Activated T-cell treated with anti-CD3 and anti-CD28 coated beads, Interleukin-2, amount 50 U/mL, for 72 hours (primary cell): ENCODE measurements at regions not wholly inside any gene's neighbourhood (a gene's known extent, or its start where the extent isn't known, plus 50 kb on each side); places are given as distances from the start of the nearest gene placed in this dataset.

ENCODE experiments used
- ATAC-seq, 2 donors: fragments of 150-1000 bp; cut with Tn5 transposase; replicated peaks in 1 of 2; 2 replicates each; pipeline ENCODE4 v1.10.0; 2021; ENCODE audit warnings: moderate library complexity in 2 of 2, mild to moderate bottlenecking in 1 of 2
- DNase-seq, 2 donors: peaks; one replicate each; pipeline ENCODE4 v3.0.0; 2021 to 2022; ENCODE audit warnings: mixed read lengths in 1 of 2
- H3K27ac Mint-ChIP-seq: one replicate; pipeline ENCODE4 v1.8.0; 2022; ENCODE audit warnings: mild to moderate bottlenecking, moderate library complexity, mixed read lengths
- H3K27me3 Mint-ChIP-seq: one replicate; pipeline ENCODE4 v1.8.0; 2022; ENCODE audit warnings: low read depth, mixed read lengths
- H3K36me3 Mint-ChIP-seq, 2 donors: one replicate each; pipeline ENCODE4 v1.8.0; 2022; ENCODE audit warnings: mixed read lengths in 2 of 2, mild to moderate bottlenecking in 1 of 2; ENCODE audit not compliant: insufficient read depth in 2 of 2
- H3K4me1 Mint-ChIP-seq: one replicate; pipeline ENCODE4 v1.8.0; 2022; ENCODE audit warnings: low read depth, mixed read lengths
- H3K4me3 Mint-ChIP-seq, 2 donors: one replicate each; pipeline ENCODE4 v1.8.0; 2022; ENCODE audit warnings: mild to moderate bottlenecking in 2 of 2, mixed read lengths in 2 of 2, moderate library complexity in 2 of 2
- H3K9me3 Mint-ChIP-seq, 2 donors: one replicate each; pipeline ENCODE4 v1.8.0; 2022; ENCODE audit warnings: mixed read lengths in 2 of 2

DNA sequence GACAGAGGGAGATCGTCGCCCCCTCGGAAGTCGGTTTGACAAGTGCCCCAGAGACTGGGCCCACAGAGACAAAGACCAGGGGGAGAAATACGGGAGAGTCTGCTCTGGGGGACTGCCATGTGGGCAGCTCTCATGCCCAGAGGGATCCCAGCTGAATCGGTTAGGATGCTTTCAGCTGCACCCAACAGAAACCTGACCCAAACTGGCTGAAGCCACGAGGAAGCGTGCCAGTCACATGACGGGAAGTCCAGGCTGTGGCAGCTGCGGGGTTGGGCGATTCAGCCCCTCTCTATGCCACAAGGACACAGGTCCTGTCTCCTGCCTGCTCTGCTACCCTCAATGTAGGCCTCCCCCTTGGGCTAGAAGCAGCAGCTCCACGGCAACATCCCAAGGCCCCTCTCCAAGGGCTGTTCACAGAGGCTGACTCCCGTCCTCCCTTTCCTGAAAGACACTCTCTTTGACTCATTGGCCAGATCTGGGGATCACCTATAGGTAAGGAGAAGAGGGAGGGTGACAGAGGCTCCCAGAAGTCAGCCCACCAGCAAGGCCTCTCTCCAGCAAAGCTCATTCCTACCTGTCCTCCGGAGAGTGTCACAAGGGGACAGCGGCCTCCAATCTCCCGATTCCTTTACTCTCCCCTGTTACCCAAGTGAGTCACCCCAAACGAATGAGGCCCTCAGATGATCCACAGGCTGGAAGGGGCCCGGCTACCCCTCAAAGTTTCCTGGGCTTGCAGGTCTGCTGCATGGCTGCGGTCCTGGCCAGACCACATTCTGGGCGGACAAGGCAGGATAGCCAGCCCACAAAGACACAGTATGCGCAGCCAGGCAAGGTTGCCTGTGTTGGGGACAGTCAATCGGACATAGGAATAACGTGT is 75.8 kb downstream of the RBFOX3 start:
- Mint-ChIP-seq H3K36me3 (no peaks in the 10 kb centered on the region), H3K4me3 (no peak overlapping the region), H3K27me3 (no peaks in the 10 kb centered on the region), H3K27ac (no peak overlapping the region), H3K9me3 (no peaks in the 10 kb centered on the region), H3K4me1 (no peaks in the 10 kb centered on the region)
- DNase-seq (no peak), ATAC-seq (no peak)

GRCh38 chr17:79534111-79534510 is 76.7 kb downstream of the RBFOX3 start:
- no peaks in the 10 kb centered on the region for H3K27me3 Mint-ChIP-seq
- DNase-seq, result no peak

DNA sequence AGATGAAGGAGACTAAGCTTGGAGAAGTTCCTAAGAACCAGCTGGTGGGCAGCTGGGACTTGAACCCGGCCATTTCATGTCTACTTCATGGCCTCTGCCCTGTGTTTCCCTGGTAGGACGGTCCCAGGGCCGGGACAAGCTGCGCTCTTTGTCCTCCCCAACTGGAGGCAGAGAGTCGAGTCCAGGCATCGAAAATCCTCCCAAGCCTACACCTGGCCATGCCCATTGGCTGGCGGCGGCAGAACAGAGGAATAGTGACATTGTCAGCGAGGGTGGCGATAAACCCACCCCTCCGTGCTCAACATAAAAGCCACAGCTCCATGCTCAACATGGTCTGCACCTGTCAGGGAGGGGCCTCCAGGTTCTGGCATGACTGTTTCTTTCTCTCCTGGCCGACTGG is 77.7 kb downstream of the RBFOX3 start:
- DNase-seq (no peak), ATAC-seq (no peak)
- Mint-ChIP-seq H3K27me3 (no peaks in the 10 kb centered on the region), H3K27ac (no peak overlapping the region), H3K36me3 (no peaks in the 10 kb centered on the region), H3K9me3 (no peaks in the 10 kb centered on the region), H3K4me3 (no peak overlapping the region), H3K4me1 (no peaks in the 10 kb centered on the region)

More at GRCh38 chr17:79534111-79534510, 76.7 kb downstream of the RBFOX3 start:
- H3K36me3 Mint-ChIP-seq, result no peaks in the 10 kb centered on the region
- no peaks in the 10 kb centered on the region for H3K4me1 Mint-ChIP-seq
- H3K4me3 Mint-ChIP-seq, result no peak overlapping the region
- no peaks in the 10 kb centered on the region for H3K9me3 Mint-ChIP-seq
- H3K27ac Mint-ChIP-seq, result no peak overlapping the region
- no peak for ATAC-seq

DNA sequence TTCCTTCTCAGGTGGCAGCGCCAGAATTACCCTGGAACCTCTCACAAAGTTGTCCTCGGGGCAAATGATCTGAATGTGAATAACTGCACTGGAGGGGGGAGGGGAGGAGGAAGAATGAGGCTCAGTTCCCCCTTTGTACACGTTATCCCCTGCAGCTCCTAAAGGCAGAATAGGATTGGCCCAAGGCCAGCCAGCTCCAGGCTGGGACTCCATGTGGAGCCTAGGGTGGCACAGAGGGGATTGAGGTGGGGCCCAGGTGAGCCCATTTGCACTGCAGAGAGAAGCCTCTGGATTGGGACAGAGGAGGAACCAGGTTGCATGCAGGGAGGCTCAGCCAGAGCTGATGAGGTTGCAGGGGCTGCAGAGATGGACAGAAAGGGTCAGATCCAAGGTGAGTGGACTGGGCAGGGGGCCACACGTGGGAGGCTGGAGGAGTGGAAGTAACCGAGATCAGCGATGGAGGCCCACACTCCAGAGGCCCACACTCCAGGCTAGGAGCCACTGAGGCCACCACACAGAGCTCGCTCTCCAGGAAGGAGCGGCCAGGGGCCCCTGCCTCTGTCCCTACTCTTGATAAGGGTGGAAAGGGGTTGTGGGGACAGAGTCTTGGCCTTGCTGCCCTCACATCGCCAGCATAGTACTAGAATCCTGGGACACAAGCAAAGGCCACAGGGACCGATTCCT is 78.6 kb downstream of the RBFOX3 start:
- Mint-ChIP-seq H3K36me3 (no peaks in the 10 kb centered on the region), H3K27ac (no peak overlapping the region)

GRCh38 chr17:79531191-79532095 is 79.4 kb downstream of the RBFOX3 start:
- H3K9me3 Mint-ChIP-seq, result no peaks in the 10 kb centered on the region
- no peak overlapping the region for H3K27ac Mint-ChIP-seq
- H3K36me3 Mint-ChIP-seq, result no peaks in the 10 kb centered on the region
- no peak for ATAC-seq
- no peak overlapping the region for H3K4me3 Mint-ChIP-seq
- H3K27me3 Mint-ChIP-seq, result no peaks in the 10 kb centered on the region
- no peaks in the 10 kb centered on the region for H3K4me1 Mint-ChIP-seq
- no peak for DNase-seq

More for the DNA sequence above, 78.6 kb downstream of the RBFOX3 start:
- Mint-ChIP-seq H3K27me3 (no peaks in the 10 kb centered on the region), H3K4me3 (no peak overlapping the region), H3K4me1 (no peaks in the 10 kb centered on the region), H3K9me3 (no peaks in the 10 kb centered on the region)
- ATAC-seq (no peak), DNase-seq (no peak)

GRCh38 chr17:79530361-79531105 is 80.3 kb downstream of the RBFOX3 start:
- Mint-ChIP-seq H3K36me3 (no peaks in the 10 kb centered on the region), H3K4me1 (no peaks in the 10 kb centered on the region), H3K4me3 (no peak overlapping the region), H3K27me3 (no peaks in the 10 kb centered on the region), H3K27ac (no peak overlapping the region), H3K9me3 (no peaks in the 10 kb centered on the region)
- DNase-seq (no peak), ATAC-seq (no peak)

DNA sequence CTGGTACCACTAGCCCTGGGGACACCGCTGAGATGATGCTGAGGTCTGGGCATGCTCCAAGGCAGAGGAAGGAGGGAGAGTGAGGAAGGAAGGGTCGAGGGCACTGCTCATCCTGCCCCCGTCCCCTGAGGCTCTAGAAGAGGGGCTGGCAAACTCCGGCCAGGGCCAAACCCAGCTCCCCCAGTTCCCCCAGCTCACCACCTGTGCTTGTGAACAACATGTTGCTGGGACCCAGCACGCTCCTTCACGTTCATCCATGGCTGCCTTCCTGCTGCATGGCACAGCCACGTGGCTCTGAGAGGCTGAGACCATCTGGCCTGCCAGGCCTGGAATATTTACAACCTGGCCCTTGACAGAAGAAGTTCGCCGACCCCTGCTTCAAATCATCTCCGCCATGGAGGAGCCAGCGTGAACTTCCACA is 81.2 kb downstream of the RBFOX3 start:
- Mint-ChIP-seq H3K4me1 (no peaks in the 10 kb centered on the region), H3K27ac (no peak overlapping the region), H3K27me3 (no peaks in the 10 kb centered on the region), H3K9me3 (no peaks in the 10 kb centered on the region), H3K4me3 (no peak overlapping the region), H3K36me3 (no peaks in the 10 kb centered on the region)
- DNase-seq (no peak), ATAC-seq (no peak)

DNA sequence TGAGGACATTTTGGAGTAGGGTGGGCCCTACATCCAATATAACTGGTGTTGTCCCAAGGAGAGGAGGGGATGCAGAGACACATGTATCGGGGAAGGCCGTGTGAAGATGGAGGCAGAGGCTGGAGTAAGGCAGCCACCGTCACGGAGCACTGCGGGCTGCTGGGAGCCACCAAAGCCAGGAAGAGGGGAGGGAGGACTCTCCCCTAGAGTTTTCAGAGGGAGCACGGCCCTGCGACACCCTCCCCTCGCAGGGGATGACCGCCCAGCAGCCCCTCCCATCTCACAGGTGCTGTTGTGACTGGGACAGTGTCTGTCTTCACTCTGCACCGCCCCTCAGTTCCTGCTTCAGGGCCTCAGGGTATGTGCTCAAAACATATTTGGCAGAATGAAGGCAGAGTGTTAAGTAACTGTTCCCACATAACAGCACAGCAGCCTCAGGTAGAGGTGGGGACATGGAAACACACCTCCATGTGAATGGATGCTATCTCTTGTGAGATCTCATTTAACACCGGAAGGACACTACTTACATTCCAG is 82.2 kb downstream of the RBFOX3 start:
- DNase-seq, result no peak
- no peaks in the 10 kb centered on the region for H3K27me3 Mint-ChIP-seq
- H3K4me3 Mint-ChIP-seq, result no peak overlapping the region
- no peaks in the 10 kb centered on the region for H3K9me3 Mint-ChIP-seq
- no peak for ATAC-seq
- no peaks in the 10 kb centered on the region for H3K4me1 Mint-ChIP-seq
- no peaks in the 10 kb centered on the region for H3K36me3 Mint-ChIP-seq
- no peak overlapping the region for H3K27ac Mint-ChIP-seq

GRCh38 chr17:79527306-79527705 is 83.5 kb downstream of the RBFOX3 start:
- Mint-ChIP-seq H3K4me3 (no peak overlapping the region), H3K4me1 (no peaks in the 10 kb centered on the region), H3K9me3 (no peaks in the 10 kb centered on the region), H3K27ac (no peak overlapping the region), H3K36me3 (no peaks in the 10 kb centered on the region), H3K27me3 (no peaks in the 10 kb centered on the region)
- ATAC-seq (no peak), DNase-seq (no peak)

GRCh38 chr17:79525793-79526677 is 84.8 kb downstream of the RBFOX3 start:
- no peaks in the 10 kb centered on the region for H3K4me1 Mint-ChIP-seq
- H3K36me3 Mint-ChIP-seq, result no peaks in the 10 kb centered on the region
- ATAC-seq (no peak), DNase-seq (no peak)
- no peak overlapping the region for H3K4me3 Mint-ChIP-seq
- H3K27ac Mint-ChIP-seq, result no peak overlapping the region
- no peaks in the 10 kb centered on the region for H3K9me3 Mint-ChIP-seq
- H3K27me3 Mint-ChIP-seq, result no peaks in the 10 kb centered on the region

- DNase-seq (no peak), ATAC-seq (no peak)
- Mint-ChIP-seq H3K4me3 (no peak overlapping the region), H3K4me1 (no peaks in the 10 kb centered on the region), H3K9me3 (no peaks in the 10 kb centered on the region), H3K36me3 (no peaks in the 10 kb centered on the region), H3K27ac (no peak overlapping the region), H3K27me3 (no peaks in the 10 kb centered on the region)
These were observed 86.4 kb downstream of the RBFOX3 start for GRCh38 chr17:79524213-79525187.
